HG03520 (cell line): ENCODE measurements at regions not wholly inside any gene's neighbourhood (a gene's known extent, or its start where the extent isn't known, plus 50 kb on each side); places are given as distances from the start of the nearest gene placed in this dataset.
"Not testable (repeated sequence)": the region's sequence is repeated elsewhere in the genome, so short reads cannot be mapped to it uniquely, and the experiment has no call there.

ENCODE experiments used
- ATAC-seq: cut with Tn5 transposase; IDR thresholded peaks from one replicate; pipeline ENCODE4 v1.9.1; 2021; ENCODE audit warnings: mild to moderate bottlenecking, moderate library complexity; ENCODE audit not compliant: unreplicated experiment

GRCh38 chr1:96116731-96117130 is 604.9 kb upstream of the PTBP2 start:
- ATAC-seq: no peak

- ATAC-seq: no peak
Observed at GRCh38 chr1:96130432-96130831, 591.2 kb upstream of the PTBP2 start.

GRCh38 chr1:96144636-96145035 is 576.9 kb upstream of the PTBP2 start:
- ATAC-seq: no peak

DNA sequence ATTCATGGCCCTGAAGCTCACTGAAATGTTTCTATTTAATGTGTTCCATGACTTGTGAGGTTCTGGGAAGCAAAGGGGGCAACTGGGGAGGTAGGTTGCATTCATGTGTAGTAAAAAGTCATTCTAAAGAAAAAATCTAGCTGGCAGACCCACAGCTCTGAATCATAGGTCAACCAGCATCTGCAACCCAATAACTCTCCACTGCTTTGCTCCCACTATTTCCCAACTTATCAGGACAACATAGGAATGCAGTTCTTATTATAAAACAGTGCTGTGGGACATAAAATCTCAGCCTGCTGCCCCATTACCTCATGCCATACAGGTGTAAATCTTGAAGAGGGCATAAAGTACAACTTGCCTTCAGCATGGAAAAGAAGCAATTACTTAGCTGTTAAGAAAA is 576.1 kb upstream of the PTBP2 start:
- no peak for ATAC-seq

GRCh38 chr1:96152957-96153356 is 568.6 kb upstream of the PTBP2 start:
- ATAC-seq: not testable (repeated sequence)

DNA sequence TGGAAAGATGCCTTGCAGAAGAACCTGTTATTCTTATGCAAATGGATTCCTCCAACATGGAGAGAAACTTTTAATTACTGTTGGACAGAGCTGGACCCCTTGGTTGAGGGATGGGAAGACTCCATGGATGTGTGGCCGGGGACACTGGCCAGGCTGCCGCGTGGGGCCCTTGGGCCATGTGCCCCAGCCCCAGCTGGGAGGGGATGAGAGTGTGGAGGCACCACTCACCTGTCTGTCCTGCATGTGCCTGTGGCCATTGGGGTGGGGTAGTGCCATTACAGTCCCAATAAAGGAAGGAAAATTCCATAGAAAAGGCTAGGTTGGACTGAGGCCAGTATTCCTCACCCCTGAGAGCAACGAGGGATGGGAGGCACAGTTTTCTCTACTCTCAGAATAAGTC is 564.5 kb upstream of the PTBP2 start:
- no peak for ATAC-seq

GRCh38 chr1:96159379-96159778 is 562.2 kb upstream of the PTBP2 start:
- no peak for ATAC-seq

DNA sequence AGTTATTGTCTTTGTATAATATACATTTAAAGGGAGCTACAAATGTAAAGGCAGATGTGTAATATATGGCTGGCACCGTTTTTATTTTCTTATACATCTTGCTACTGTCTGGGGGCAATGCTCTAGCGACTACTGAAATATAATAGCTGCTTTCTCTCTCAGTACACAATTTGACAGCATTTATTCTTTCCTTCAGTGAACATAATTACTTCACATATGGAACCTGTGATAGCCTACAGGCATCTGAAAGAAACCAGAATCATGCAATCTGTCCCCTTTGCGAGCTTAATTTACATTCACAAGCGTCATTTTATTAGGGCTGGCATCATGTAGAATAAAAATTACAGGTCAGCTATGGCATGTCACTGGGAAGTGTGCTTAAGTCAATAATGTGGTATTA is 557.5 kb upstream of the PTBP2 start:
- ATAC-seq: no peak

- ATAC-seq: no peak
Observed at GRCh38 chr1:96178053-96178452, 543.5 kb upstream of the PTBP2 start.

DNA sequence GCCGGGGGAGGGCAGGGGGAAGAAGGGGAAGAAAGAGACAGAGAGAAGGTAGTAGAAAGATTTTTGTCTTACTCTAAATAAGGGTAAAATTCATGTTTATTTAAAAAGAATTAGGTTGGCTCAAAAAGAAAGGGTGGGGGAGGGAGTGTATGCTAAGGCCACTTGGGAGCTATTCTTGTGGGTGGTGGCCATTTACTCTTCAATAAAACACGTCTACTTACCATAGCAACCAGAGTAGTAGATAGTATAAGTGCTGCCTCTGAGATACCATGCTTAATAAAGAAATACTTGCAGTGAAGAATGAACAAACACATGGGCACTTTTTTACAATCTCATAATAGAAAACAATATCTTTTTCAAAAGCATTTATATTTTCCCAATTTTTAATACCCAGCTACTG is 538.1 kb upstream of the PTBP2 start:
- ATAC-seq: no peak

DNA sequence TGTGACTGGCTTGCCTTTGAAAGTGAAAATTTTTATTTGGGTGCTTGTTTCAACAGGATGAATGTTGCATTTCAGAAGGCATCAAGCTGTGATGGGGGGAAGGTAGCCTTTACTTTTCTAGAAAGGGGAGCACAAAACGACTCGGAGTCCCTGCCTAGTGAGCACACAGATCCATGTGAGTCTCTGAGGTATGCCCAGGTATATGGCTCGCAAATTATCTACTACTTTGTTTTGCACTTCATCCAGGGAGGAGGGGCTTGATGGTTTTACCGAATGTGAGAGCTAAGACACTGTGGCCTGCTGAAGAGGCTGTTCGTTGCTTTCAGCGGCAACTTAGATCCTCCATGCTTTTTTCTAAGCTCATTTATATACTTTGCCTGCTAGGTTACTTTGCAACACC is 537.7 kb upstream of the PTBP2 start:
- no peak for ATAC-seq

GRCh38 chr1:96185181-96185580 is 536.4 kb upstream of the PTBP2 start:
- no peak for ATAC-seq

DNA sequence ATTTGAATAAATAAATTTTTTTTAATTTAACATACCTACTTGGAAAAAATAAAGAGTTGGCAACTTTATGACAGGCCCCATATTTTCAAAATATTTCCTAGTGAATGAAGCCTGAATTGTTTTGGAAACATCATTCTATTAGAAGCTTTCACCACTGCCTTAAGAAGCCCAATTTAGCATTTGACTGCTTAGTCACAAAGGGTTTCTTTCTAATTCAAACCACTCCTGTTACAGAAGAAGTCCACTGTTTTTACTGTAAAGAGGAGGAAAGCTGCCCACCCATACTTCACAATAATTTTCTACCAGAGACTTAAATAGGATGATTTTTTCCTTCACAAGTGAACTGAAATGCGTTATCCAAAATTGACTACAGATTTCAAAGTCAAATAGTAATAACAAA is 534.6 kb upstream of the PTBP2 start:
- ATAC-seq: no peak

GRCh38 chr1:96191165-96191564 is 530.4 kb upstream of the PTBP2 start:
- no peak for ATAC-seq

DNA sequence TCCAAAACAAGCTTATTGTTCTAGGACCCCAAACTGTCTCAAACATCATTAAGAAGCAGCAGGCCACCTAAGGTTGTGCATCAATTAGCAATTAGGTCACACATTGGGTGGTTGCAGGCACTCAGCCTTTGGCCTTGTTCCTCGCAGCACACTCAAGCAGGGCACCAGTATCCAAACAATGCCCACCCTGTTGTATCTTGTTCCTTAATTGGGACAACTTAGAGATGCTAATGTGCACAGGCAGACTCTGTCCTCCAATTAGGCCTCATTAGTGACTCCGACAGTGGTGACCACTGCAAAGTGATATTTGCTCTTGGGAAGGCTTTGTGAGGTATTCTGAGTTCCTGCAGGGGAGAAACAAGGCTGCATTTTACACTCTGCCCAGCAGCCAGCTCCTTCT is 515.1 kb upstream of the PTBP2 start:
- no peak for ATAC-seq

DNA sequence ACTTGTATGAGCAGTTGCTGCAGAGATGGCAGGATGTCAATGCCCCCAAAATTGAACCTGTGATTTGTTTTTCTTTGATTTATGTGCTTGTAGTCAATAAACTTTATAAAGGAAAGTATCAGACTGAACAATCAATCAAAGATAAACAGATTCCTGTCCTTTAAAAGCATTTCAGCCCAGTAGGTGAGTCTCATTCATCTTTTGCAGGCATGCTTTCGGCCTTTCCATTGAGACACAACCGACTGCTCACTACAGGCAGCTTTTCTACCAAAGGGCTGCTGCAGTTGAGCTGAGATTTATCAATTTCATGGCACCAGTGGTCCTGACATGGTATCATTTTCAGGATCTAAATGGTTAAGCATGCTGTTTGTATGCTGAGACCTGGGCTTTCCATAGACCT is 513.6 kb upstream of the PTBP2 start:
- no peak for ATAC-seq

- ATAC-seq: no peak
Observed at GRCh38 chr1:96208428-96208827, 513.2 kb upstream of the PTBP2 start.

DNA sequence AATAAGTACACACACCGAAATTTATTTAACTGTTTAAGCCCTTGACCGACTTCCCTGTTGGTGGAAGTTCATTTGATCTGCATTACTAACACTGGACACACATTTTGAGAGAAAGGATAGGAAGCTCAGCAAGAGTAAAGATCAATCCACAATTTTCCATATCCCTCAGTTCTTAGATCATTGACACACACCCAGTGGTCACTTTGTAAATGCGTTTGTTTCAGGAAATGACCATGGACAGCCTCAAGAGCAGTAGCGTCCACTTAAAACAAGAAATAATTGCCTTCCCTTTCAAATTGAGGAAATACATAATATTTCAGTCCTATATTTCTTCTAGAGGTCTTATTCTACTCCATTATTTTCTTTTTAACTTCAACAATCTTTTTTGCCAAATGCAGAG is 511.5 kb upstream of the PTBP2 start:
- no peak for ATAC-seq

GRCh38 chr1:96211202-96211601 is 510.4 kb upstream of the PTBP2 start:
- ATAC-seq: no peak

DNA sequence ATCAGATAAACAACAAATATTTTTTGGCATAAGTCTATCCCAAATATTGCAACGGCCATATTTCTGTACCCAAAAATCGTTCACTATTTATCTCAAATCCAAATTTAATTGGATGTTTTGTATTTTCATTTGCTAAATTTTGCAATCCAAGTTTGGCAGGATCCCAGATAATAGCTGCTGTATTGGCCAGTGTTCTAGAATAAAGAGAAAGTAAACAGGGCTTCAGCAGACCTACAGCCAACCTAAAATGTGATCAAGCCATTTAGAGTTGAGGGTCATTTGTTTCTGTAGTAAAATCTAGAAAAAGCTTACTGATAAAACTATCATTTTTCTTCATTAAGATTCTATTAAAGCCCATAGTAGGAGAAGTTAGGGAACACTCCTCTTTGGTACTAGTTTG is 506.6 kb upstream of the PTBP2 start:
- no peak for ATAC-seq

DNA sequence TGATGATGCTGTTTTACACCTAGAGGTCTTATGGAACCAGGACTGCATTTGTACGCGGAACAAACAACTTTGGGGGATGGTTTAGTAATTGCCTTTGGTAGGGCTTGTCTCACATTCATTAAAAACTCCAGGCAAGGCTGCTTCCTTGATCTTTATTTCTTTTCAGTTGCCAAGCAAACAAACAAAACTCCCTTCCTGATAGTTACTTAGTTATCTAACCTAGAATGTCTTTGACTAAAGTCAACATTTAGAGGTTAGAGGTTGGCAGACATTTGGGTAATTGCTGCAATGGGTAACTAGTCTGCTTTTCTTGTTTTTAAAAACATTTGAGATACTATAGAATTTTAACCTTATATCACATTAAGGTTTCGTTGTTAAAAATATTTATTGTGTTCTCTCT is 500.9 kb upstream of the PTBP2 start:
- no peak for ATAC-seq

GRCh38 chr1:96222701-96223100 is 498.9 kb upstream of the PTBP2 start:
- no peak for ATAC-seq

DNA sequence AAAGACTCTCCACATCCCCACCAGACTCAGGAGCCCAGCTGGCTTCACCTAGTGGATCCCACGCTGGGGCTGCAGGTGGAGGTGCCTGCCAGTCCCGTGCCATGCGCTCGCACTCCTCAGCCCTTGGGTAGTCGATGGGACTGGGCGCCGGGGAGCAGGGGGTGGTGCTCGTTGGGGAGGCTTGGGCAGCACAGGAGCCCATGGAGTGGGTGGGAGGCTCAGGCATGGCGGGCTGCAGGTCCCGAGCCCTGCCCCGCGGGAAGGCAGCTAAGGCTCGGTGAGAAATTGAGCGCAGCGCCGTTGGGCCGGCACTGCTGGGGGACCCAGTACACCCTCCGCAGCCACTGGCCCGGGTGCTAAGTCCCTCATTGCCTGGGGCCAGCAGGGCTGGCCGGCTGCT is 497.4 kb upstream of the PTBP2 start:
- not testable (repeated sequence) for ATAC-seq

DNA sequence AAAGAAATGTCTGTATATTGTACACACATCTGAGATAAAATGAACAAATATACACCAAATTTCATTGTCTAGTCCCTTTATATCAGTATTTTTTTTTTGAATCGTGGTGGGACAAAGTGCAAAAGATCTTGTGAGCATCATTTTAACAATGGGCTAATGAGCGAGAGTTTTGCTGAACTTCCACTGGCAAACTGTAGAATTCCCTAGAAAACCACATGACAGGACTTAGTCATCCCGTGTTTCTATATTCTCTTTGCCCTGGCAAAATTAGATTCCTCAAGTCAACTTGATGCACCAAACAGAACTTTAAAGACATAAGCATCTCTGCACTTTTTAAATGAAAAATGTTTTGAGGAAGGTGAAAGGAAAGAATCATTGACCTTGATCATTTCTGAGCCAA is 488.2 kb upstream of the PTBP2 start:
- ATAC-seq: no peak
